ENCODE measurements at regions not wholly inside any gene's neighbourhood (a gene's known extent, or its start where the extent isn't known, plus 50 kb on each side); places are given as distances from the start of the nearest gene placed in this dataset.

DNA sequence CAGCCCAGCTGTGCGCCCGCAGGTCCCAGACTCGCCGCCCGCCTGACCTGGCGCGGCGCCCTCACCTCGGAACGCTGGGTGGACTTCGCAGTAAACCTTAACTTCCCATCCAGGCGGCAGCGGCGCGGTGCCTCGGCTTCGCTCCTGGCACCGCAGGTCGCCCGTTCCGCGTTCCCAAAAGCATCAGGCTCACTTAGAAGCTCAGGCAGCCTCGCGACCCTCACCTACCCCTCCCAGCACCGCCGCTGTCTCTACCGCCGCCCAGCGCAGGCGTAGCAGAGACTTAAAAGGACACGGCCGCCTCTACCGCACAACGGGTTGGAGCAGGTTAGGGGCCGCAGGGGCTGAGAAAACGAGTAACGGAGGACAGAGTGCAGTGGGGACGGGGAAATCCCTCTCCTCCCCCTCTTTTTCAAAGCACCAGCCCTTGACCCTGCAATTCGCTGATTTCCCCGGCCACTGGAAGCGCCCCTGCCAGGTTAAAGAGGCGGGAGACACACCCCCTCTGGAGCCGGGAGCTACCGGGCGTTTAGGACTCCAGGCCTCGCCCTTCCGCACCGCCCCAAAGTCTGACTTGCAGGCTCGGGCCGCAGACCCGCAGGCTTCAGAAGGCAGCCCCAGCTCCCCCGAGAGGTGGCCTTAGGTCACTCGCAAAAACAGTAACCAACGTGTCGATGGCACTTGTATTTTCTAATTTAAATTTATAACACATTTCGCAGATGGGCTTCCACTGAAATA is 328.5 kb downstream of the FAM72C start:
- no peaks in the 10 kb centered on the region for H3K36me3 ChIP-seq
- H3K9me3 ChIP-seq = no peaks in the 10 kb centered on the region
- peak; percentile 25 for ATAC-seq
- DNase-seq = peak; percentile 61
- H3K4me1 ChIP-seq = no peaks in the 10 kb centered on the region
- intact Hi-C loops (cut with DNase I) = no loop called here
- no peak overlapping the region for H3K27ac ChIP-seq
- peak overlapping the region; percentile 19 for H3K4me3 ChIP-seq
- H3K27me3 ChIP-seq = peaks cover 66% of the 10 kb centered on the region
- TF ChIP-seq, protein P1, sequence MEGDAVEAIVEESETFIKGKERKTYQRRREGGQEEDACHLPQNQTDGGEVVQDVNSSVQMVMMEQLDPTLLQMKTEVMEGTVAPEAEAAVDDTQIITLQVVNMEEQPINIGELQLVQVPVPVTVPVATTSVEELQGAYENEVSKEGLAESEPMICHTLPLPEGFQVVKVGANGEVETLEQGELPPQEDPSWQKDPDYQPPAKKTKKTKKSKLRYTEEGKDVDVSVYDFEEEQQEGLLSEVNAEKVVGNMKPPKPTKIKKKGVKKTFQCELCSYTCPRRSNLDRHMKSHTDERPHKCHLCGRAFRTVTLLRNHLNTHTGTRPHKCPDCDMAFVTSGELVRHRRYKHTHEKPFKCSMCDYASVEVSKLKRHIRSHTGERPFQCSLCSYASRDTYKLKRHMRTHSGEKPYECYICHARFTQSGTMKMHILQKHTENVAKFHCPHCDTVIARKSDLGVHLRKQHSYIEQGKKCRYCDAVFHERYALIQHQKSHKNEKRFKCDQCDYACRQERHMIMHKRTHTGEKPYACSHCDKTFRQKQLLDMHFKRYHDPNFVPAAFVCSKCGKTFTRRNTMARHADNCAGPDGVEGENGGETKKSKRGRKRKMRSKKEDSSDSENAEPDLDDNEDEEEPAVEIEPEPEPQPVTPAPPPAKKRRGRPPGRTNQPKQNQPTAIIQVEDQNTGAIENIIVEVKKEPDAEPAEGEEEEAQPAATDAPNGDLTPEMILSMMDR (IDR thresholded peaks at IDR 0.05) = no peak

DNA sequence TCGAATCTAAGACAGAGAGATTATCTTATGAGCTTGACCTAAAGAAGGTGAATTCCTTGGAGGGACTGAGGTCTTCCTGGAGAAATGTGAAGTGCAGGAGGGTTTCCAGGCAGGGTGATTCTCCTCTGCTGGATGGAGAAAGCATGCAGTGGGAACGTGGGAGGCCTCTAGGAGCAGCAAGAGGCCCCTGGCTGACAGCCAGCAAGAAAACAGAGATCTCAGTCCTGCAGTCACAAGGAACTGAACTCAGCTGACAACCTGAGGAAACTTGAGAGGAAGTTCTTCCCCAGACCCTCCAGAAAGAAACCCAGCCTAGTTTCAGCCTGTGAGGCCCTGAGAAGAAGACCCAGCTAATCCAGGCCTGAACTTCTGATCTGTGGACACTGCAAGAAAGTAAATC is 345.9 kb downstream of the FAM72C start:
- H3K4me3 ChIP-seq = no peak overlapping the region
- intact Hi-C loops (cut with DNase I) = no loop called here
- no peak for ATAC-seq

DNA sequence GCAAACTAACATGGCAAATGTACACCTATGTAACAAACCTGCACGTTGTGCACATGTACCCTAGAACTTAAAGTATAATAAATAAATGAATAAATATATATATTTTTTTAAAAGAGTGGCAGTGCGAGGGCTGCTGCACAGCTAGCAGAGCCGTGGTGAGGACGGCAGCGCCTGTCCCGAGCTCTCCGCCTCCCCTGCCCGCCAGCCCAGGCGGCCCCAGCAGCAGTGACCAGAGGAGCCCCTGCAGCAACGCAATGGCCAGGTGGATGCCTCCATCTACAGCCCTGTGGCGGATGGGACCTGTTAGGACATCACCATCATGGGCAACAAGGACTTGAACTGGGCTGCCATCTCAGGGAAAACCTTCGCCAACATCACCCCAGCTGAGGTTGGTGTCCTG is 351.9 kb downstream of the FAM72C start:
- no peak overlapping the region for H3K27ac ChIP-seq
- DNase-seq (no peak), ATAC-seq (no peak)
- intact Hi-C loops (cut with DNase I) = no loop called here
- H3K4me3 ChIP-seq = no peak overlapping the region
- H3K36me3 ChIP-seq = no peaks in the 10 kb centered on the region
- TF ChIP-seq, protein P1 (IDR thresholded peaks at IDR 0.05) = no peak
- no peaks in the 10 kb centered on the region for H3K27me3 ChIP-seq
- H3K9me3 ChIP-seq = no peaks in the 10 kb centered on the region
- no peaks in the 10 kb centered on the region for H3K4me1 ChIP-seq

More for the DNA sequence above, 345.9 kb downstream of the FAM72C start:
- no peak for DNase-seq
- Histone ChIP-seq H3K36me3 (no peaks in the 10 kb centered on the region), H3K4me1 (no peaks in the 10 kb centered on the region), H3K27ac (no peak overlapping the region), H3K27me3 (peaks cover 10% of the 10 kb centered on the region), H3K9me3 (no peaks in the 10 kb centered on the region)
- TF ChIP-seq, protein P1 (IDR thresholded peaks at IDR 0.05) = no peak

DNA sequence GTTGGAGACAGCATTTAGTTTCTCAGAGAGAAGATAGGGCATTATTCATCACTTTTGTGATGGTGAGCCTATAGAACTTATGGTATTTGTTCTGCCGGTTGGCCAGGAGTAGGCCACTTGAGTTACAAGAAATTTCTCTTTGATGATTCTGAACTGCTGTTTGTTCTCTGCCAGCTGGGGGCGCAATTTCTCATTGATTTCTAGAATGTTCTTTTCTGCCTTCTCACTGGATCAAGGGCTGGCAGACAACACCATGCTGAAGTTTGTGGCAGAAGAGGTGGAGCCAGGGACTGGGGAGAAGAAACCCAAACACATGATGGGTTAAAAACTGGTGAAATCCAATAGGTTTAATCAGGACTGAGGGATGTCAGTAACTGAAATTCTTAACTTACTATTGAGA is 360.6 kb downstream of the FAM72C start:
- intact Hi-C loops (cut with DNase I) = no loop called here
- ATAC-seq = no peak
- no peak overlapping the region for H3K4me3 ChIP-seq

DNA sequence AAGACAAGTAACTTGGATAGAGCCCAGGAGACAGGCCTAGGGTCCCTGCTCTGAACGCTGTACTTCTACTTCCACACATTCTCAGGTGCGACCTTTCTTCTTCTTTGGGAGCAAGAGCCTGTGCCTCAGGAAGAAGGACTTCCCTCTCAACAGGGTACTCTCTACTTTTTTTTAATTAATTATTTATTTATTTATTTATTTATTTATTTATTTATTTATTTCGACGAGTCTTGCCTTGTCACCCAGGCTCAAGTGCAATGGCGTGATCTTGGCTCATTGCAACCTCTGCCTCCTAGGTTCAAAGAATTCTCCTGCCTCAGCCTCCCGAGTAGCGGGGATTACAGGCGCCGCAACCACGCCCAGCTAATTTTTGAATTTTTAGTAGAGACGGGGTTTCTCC is 361.6 kb downstream of the FAM72C start:
- Histone ChIP-seq H3K9me3 (no peaks in the 10 kb centered on the region), H3K27me3 (no peaks in the 10 kb centered on the region), H3K4me1 (no peaks in the 10 kb centered on the region), H3K4me3 (no peak overlapping the region), H3K36me3 (no peaks in the 10 kb centered on the region), H3K27ac (no peak overlapping the region)
- intact Hi-C loops (cut with DNase I) = no loop called here
- ATAC-seq = no peak
- TF ChIP-seq, protein P1 (IDR thresholded peaks at IDR 0.05) = no peak
- no peak for DNase-seq

More for the DNA sequence above, 360.6 kb downstream of the FAM72C start:
- TF ChIP-seq, protein P1 (IDR thresholded peaks at IDR 0.05) = peak; percentile 12
- Histone ChIP-seq H3K4me1 (no peaks in the 10 kb centered on the region), H3K36me3 (no peaks in the 10 kb centered on the region), H3K27me3 (no peaks in the 10 kb centered on the region), H3K9me3 (no peaks in the 10 kb centered on the region), H3K27ac (no peak overlapping the region)
- DNase-seq = no peak

Data from upper lobe of right lung (tissue), 1 donor.